GM21447 (cell line): ENCODE measurements at regions not wholly inside any gene's neighbourhood (a gene's known extent, or its start where the extent isn't known, plus 50 kb on each side); places are given as distances from the start of the nearest gene placed in this dataset.
"Not testable (repeated sequence)": the region's sequence is repeated elsewhere in the genome, so short reads cannot be mapped to it uniquely, and the experiment has no call there.

Experiments
- ATAC-seq: cut with Tn5 transposase; IDR thresholded peaks from one replicate; pipeline ENCODE4 v1.9.1; 2021; ENCODE audit not compliant: unreplicated experiment

GRCh38 chr5:12910641-12911040 lies 1006.4 kb upstream of the CTNND2 start:
- no peak for ATAC-seq

- ATAC-seq, result no peak
These were observed 998.4 kb upstream of the CTNND2 start for GRCh38 chr5:12902611-12903010.

DNA sequence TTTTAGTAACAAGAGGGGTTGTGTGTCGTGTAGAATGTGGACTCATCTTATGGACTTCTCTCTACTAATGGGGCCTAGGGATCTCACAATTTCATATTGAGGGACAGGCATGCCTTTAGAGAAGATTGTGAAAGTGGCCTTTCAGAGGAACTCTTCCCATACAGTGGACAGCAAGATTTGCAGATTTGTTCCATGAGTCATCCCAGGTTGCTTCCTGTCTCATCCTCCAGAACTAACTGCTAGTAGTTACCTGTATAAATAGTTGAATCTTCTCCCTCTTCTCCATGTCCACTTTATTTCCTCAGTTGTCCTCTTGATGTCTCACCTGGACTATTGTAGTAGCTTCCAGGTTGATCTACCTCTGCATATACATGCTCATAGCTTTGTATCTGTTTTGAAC lies 997.5 kb upstream of the CTNND2 start:
- no peak for ATAC-seq

DNA sequence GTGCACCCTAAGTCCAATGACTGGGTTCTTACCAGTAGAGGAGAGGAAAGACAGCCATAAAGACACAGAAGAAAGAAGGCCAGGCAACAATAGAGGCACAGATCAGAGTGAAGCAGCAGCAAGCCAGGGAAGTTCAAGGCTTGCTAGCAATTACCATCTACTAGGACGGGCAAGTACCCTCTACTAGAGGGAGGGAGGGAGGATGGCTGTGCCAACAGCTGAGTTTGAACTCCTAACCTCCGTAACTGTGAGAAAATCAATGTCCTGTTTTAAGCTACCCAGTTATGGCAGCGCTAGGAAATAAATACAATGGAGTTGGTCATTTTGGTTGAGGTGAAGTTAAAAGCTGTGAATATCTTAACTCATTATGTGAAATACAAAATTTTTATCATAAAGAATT lies 991.8 kb upstream of the CTNND2 start:
- no peak for ATAC-seq

DNA sequence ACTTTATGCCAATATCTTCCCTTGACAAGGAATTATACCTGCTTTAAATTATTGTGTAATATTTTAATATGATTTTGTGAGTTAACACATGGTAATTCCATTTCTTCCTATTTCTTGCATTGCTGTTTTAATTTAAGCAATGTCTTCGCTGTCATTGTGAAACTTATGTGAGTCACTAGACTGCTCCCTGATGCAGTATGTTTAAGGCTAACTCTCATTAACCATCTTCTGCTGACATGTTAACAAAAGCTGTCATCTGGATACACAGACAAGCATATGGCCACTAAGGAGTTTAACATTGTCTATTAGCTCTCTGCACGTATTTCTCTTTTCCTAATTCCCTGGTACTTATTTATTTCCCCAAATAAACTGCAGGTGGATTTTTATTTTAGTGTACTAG lies 980.8 kb upstream of the CTNND2 start:
- ATAC-seq, result no peak

DNA sequence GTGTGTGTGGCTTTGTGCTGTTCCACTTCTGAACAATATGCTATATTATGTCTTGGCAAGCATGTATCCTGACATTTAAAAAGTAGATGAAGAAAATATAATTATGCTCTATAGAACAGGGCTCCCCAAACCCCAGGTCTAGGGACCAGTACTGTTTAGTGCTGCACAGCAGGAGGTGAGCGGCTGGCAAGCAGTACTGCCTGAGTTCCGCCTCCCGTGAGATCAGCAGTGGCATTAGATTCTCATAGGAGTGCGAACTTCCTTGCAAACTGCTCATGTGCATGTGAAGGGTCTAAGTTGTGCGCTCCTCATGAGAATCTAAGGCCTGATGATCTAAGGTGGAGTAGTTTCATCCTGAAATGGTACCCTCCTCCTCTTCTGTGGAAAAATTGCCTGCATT lies 979.1 kb upstream of the CTNND2 start:
- ATAC-seq, result no peak

- ATAC-seq, result no peak
These were observed 972.5 kb upstream of the CTNND2 start for GRCh38 chr5:12876541-12877298.

DNA sequence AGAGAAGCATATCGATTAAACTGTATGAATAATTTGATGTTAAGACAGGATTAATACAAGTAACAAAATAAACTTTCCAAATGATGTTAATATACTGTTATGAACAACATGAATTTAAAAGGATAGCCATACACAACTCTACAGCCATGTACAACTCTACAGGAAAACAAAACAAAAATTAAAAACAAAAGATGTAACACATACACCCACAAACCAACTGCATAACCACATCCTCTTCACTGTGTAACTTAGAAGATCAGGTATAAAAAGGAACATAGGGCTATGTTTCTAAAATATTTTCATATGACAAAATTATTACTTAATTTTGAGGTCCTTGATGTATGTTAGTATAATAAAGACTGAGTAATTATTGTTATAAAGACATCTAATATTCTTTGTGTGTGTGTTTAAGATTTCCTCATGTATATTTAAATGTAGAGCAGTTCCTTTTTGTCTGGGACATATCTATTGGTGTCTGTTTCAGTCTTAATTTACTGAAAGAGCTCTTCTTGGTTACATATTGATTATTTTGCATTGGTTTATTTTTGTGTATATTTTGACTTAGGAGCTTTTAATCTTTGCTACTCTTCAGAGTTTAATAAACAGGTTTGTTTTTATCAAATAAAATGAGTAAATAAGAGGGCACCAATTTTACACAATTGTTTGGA lies 966.8 kb upstream of the CTNND2 start:
- no peak for ATAC-seq

DNA sequence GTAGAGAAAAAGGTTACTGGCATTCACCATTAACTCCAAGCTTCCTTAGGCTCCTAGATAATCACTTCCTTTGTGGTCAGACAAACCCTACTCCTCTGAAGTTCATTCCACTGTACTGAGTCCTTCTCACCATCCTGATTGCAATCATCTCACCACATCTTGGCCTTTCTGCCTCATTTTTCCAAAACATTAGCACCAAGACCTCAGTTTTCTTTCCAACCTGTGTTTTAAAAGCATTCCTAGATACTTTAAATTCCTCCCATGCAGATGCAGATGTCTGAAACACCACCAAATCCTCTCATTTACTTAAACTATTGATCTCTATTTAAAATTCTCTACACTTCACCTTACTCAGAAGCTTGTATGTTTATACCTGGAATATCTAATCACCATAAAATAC lies 961.3 kb upstream of the CTNND2 start:
- no peak for ATAC-seq

GRCh38 chr5:12861886-12862654 lies 957.8 kb upstream of the CTNND2 start:
- ATAC-seq, result no peak

DNA sequence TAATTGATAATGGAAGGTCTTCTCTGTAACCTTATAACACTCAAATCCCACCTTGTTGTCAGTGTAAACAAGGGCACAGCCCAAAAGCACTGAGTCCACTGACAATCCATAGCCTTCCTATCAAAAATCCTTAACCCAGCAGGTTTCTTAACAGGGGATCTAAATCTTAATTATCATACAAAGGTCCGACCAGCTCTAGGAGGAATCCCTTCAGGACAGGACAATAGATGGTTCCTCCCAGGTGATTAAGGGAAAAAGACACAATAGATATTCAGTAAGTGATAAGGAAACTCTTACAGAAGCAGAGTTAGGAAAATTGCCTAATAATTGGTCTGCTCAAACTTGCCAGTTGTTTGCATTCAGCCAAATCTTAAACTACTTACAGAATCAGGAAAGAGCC lies 951.9 kb upstream of the CTNND2 start:
- not testable (repeated sequence) for ATAC-seq

DNA sequence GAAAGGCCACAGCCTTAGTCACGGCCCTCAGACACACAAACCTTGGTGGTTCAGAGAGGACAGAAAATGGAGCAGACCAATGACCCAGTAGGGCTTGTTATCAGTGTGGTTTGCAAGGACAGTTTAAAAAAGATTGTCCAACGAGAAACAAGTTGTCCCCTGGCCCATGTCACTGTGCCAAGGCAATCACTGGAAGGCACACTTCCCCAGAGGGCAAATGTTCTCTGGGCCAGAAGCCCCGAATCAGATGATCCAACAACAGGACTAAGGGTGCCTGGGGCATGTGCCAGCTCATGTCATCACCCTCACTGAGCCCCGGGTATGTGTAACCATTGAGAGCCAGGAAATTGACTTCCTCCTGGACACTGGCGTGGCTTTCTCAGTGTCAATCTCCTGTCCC lies 950.1 kb upstream of the CTNND2 start:
- ATAC-seq, result no peak

DNA sequence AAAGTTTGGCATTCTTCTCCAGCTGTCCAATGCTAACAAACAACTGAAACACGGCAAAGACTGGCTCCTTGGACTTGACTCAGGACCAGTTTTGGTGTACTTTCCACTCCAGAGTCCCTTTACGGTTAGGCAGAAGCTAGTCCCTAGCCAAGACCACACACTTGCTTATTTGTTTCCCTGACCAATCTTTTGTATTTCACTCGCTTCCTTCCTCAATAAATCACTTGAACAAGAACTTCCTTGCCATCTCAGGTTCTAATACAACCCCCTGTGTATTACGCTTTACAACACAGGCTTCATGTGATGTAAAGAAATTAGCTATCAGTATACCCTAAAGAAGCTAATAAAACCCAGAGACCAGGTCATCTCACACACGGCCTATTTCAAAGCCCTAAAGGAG lies 947.5 kb upstream of the CTNND2 start:
- no peak for ATAC-seq

DNA sequence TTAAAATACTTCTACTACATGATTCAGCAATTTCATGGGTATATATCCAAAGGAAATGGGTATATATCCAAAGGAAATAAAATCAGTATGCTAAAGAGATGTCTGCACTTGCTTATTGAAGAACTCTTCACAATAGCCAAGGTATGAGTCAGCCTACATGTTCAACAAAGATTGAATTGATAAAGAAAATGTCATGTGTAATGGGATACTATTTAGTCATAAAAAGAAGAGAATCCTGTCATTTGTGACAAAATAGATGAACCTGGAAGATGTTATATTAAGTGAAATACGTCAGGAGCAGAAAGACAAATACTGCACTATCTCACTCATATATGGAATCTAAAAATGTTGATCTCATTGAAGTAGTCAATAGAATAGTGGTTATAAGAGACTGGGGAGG lies 944.5 kb upstream of the CTNND2 start:
- no peak for ATAC-seq

DNA sequence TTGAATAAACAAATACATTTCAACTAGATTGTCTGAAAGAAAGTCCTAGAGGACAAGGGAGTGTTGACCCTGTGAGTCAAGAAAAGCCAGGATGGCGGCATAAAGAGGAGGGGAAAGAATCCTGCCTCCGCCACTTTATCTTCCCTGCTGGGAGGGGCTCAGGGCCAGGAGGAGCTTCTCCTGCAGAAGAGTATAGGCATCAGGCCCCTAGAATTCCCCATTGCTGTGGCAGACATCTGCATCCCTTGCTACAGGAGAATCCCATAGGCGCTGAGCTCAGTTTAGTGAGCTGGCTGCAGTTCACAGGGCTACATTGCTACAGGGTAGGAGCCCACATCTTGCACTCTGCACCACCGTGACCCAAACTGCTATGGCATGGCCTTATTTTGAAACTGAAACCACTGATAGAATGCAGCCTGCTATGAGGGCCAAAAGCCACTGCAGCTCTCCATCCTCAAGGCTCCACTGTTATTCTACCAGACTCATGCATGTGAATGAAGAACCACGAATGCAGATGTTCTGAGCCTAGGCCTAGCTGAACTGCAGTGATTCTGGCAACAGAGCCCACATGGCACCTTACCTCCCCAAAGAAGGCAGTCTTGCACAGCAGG lies 941.4 kb upstream of the CTNND2 start:
- ATAC-seq, result no peak

GRCh38 chr5:12840972-12841371 lies 936.7 kb upstream of the CTNND2 start:
- no peak for ATAC-seq

- no peak for ATAC-seq
These were observed 933.3 kb upstream of the CTNND2 start for GRCh38 chr5:12837592-12837991.

DNA sequence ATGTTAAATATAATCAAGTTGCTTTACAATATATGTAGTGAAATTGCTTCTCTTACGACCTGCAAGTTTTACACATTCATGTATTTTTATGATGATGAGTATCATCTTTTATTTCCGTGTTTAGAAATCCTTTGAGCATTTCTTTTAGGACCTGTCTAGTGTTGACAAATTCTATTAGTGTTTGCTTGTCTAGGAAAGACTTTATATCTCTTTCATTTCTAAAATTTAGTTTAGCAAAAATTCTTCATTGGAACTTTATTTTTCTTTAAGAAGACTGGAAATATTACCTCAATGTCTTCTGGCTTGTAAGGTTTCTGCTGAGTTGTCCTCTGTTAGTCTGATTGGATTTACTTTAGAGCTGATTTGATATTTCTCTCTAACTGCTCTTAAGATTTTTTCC lies 920.9 kb upstream of the CTNND2 start:
- ATAC-seq, result no peak

DNA sequence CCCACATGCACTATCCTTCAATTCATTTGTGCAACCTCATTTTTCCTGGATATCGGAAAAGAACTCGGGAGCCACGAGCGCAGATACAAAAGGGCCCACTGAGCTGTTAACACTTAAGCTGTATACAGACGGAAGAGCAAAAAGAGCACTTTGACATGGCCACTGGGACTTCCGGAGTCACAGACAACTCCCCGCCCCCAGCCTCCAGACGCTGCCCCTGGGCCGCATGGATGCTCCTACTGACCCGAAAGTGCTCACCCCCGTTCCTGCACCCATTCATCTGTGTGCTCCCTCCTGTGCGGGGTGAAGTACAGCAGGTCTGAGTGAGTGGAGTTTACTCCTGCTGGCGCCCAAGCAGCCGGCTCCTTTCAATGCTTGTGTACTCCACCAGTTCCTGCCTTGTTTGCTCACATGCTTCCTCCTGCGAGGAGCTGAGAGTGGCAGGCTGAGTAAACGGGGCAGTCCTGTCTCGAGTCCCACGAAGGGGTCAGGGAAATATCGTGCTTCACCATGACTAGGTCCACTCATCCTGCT lies 901.0 kb upstream of the CTNND2 start:
- no peak for ATAC-seq

GRCh38 chr5:12799165-12799564 lies 894.9 kb upstream of the CTNND2 start:
- ATAC-seq, result no peak

DNA sequence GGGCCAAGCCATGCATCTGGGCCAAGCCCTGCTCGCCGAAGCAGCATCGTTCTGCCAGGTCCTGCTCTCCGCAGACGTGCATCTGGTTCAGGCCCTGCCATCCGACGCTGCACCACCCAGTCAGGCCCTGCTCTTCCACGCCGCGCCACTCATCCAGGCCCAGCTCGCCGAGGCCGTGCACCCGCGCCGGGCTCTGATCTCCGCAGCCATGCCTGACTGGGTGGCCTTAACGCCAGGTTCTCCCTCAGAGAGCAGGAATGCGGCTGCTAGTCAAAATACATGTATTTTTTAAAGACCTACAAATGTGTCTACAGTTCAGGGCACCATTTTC lies 891.1 kb upstream of the CTNND2 start:
- no peak for ATAC-seq
